HFFc6 (cell line): ENCODE measurements at regions not wholly inside any gene's neighbourhood (a gene's known extent, or its start where the extent isn't known, plus 50 kb on each side); places are given as distances from the start of the nearest gene placed in this dataset.
A peak's percentile ranks its signal among the peaks of the same experiment; 100 is the strongest.

Experiments
- DNase-seq: peaks from one replicate; pipeline ENCODE4 v3.0.0-alpha.2; 2018
- H3K27ac Mint-ChIP-seq: 2 replicates; pipeline ENCODE4 v1.8.0; 2020; ENCODE audit warnings: mild to moderate bottlenecking, mixed read lengths
- H3K27me3 Mint-ChIP-seq: 2 replicates; pipeline ENCODE4 v1.8.0; 2021; ENCODE audit warnings: mild to moderate bottlenecking, moderate library complexity, mixed read lengths; ENCODE audit not compliant: insufficient read depth
- H3K36me3 Mint-ChIP-seq: 2 replicates; pipeline ENCODE4 v1.8.0; 2021; ENCODE audit warnings: low read depth, mixed read lengths
- H3K4me1 Mint-ChIP-seq: 2 replicates; pipeline ENCODE4 v1.8.0; 2020; ENCODE audit warnings: low read depth, mixed read lengths
- H3K4me3 Mint-ChIP-seq: 2 replicates; pipeline ENCODE4 v1.8.0; 2020; ENCODE audit warnings: mild to moderate bottlenecking, moderate library complexity, mixed read lengths
- H3K9me3 Mint-ChIP-seq: 2 replicates; pipeline ENCODE4 v1.8.0; 2020; ENCODE audit warnings: mild to moderate bottlenecking, mixed read lengths
- TF ChIP-seq, protein P1 (sequence below): fragments of 200-600 bp; sonication (generic); IDR thresholded peaks from 2 replicates; pipeline ENCODE4 v1.5.0; 2021; ENCODE audit warnings: antibody characterized with exemption, mild to moderate bottlenecking

DNA sequence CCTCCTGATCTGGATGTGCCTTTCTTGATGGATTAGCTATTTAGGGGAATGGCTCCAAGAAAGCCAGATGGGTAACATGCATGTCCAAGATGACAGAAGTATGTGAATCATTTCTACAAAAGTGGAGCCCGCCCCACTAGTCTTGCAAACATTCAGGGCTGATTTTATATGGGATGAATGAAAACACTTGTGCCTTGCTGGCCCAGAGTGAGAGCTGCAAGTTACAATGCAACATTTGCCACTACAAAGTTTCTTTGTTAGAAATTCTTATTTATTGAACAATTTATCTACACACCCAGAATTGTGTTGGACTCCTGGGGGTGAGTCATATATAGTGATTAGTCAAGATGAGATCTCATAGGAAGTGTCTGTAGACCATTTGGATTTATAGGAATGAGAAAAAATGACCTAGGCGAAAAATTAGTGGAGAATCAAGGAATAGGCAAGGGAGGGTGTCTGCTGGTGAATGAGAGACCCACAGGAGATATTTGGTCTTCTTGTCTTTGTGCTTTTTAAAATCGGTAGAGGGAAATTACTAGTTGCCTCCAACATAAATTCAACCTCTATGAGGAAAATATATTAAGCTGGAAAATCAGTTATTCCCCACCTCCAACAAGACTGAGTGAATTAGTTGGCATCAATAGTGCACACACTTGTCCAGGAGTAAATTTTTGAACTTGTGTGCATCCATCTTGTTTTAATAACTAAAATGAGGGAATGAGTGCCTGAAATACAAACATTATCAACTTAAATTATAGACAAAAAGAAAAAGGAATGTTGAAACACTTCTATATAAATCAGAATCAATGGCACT is 53.5 kb upstream of the DCBLD2 start:
- peaks cover 6% of the 10 kb centered on the region for H3K36me3 Mint-ChIP-seq
- H3K4me3 Mint-ChIP-seq, result peak overlapping the region; percentile 18
- peak overlapping the region; percentile 58 for H3K27ac Mint-ChIP-seq
- TF ChIP-seq, protein P1, sequence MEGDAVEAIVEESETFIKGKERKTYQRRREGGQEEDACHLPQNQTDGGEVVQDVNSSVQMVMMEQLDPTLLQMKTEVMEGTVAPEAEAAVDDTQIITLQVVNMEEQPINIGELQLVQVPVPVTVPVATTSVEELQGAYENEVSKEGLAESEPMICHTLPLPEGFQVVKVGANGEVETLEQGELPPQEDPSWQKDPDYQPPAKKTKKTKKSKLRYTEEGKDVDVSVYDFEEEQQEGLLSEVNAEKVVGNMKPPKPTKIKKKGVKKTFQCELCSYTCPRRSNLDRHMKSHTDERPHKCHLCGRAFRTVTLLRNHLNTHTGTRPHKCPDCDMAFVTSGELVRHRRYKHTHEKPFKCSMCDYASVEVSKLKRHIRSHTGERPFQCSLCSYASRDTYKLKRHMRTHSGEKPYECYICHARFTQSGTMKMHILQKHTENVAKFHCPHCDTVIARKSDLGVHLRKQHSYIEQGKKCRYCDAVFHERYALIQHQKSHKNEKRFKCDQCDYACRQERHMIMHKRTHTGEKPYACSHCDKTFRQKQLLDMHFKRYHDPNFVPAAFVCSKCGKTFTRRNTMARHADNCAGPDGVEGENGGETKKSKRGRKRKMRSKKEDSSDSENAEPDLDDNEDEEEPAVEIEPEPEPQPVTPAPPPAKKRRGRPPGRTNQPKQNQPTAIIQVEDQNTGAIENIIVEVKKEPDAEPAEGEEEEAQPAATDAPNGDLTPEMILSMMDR, result no peak
- peaks cover 49% of the 10 kb centered on the region for H3K4me1 Mint-ChIP-seq
- no peaks in the 10 kb centered on the region; the same call in 1 of the 2 replicates for H3K27me3 Mint-ChIP-seq
- DNase-seq, result no peak
- no peaks in the 10 kb centered on the region; the same call in 1 of the 2 replicates for H3K9me3 Mint-ChIP-seq

DNA sequence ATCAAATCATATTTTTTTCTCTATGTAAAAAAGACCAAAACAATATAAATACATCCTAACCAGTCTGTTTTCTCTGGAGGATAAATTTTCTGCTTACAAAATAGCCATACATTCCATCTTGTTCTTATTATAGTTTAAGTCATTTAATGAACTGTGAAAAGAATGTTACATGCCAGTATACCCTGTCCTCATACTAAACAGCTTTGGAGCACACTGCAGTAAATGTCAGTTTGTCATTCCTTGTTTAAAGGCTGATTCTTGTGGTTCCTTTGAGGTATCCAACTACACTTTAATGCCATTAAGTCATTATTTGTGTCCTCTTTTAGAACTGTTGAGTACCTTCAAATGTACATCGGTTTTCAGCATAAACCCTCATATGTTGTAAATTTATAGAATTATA is 52.7 kb upstream of the DCBLD2 start:
- Mint-ChIP-seq H3K27ac (no peak overlapping the region), H3K36me3 (peaks cover 7% of the 10 kb centered on the region), H3K4me1 (peaks cover 49% of the 10 kb centered on the region), H3K4me3 (no peak overlapping the region), H3K9me3 (no peaks in the 10 kb centered on the region; the same call in 1 of the 2 replicates), H3K27me3 (no peaks in the 10 kb centered on the region; the same call in 1 of the 2 replicates)
- DNase-seq, result peak; percentile 45
- TF ChIP-seq, protein P1, result no peak

DNA sequence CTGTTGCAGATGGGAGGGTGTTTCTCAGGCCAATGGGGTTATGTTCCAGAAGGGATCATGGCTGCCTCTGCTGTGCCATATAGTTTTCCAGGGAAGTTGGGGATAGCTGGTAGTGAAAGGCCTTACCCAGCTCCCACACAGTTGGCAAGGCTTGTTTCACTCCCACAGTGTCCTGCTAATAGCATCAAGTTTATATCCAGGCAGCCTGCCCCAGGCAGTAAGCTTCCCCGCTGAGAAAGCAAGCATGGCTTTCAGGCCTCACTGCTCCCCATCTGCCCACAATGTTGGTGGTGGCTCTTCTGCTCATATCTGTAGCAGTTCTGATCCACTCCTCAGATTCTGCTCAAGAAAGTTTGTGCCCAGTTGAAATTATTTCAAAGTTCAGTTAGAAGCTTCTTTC is 50.9 kb upstream of the DCBLD2 start:
- Mint-ChIP-seq H3K27ac (no peak overlapping the region), H3K4me3 (no peak overlapping the region), H3K27me3 (no peaks in the 10 kb centered on the region; the same call in none of the 2 replicates), H3K4me1 (peaks cover 64% of the 10 kb centered on the region), H3K36me3 (peaks cover 12% of the 10 kb centered on the region), H3K9me3 (peaks cover 5% of the 10 kb centered on the region)
- no peak for DNase-seq
- TF ChIP-seq, protein P1, result no peak
